Loucy (cell line): ENCODE measurements at regions not wholly inside any gene's neighbourhood (a gene's known extent, or its start where the extent isn't known, plus 50 kb on each side); places are given as distances from the start of the nearest gene placed in this dataset.

Source experiments
- CTCF ChIP-seq: fragments of 200-600 bp; sonication (generic); conservative IDR thresholded peaks from 2 replicates; pipeline ENCODE4 v1.5.1; 2014; ENCODE audit warnings: mild to moderate bottlenecking, antibody characterized with exemption, low read length
- EZH2phosphoT487 ChIP-seq: fragments of 200-600 bp; IDR thresholded peaks from 2 replicates; pipeline ENCODE4 v1.6.1; 2018; ENCODE audit warnings: antibody characterized with exemption, mild to moderate bottlenecking, moderate library complexity, borderline replicate concordance

GRCh38 chr7:23945472-23945871 lies 235.5 kb downstream of the STK31 start:
- no peak for TF ChIP-seq CTCF
- no peak for TF ChIP-seq EZH2phosphoT487
